Uterus (tissue), 2 donors: ENCODE measurements at regions not wholly inside any gene's neighbourhood (a gene's known extent, or its start where the extent isn't known, plus 50 kb on each side); places are given as distances from the start of the nearest gene placed in this dataset.

Experiments used
- CTCF ChIP-seq, 4 experiments: fragments of 200-600 bp in 2 of 4; fragments of 450-650 bp in 2 of 4; sonication (generic) in 2 of 4; IDR thresholded peaks; one replicate each; pipeline ENCODE4 v1.5.1; 2016 to 2019; ENCODE audit warnings: antibody characterized with exemption in 4 of 4, mild to moderate bottlenecking in 2 of 4, moderate library complexity in 1 of 4
- POLR2A ChIP-seq, 2 donors: fragments of 450-650 bp; IDR thresholded peaks; one replicate each; pipeline ENCODE4 v1.6.1; 2016; ENCODE audit warnings: antibody characterized with exemption in 2 of 2, mild to moderate bottlenecking in 1 of 2, moderate library complexity in 1 of 2

GRCh38 chr2:10214179-10214578 lies 88.5 kb upstream of the HPCAL1 start:
- no peak for TF ChIP-seq POLR2A (IDR thresholded peaks at IDR 0.05)
- no peak for TF ChIP-seq CTCF (IDR thresholded peaks at IDR 0.05)
